Lower leg skin (tissue), 3 donors: ENCODE measurements at regions not wholly inside any gene's neighbourhood (a gene's known extent, or its start where the extent isn't known, plus 50 kb on each side); places are given as distances from the start of the nearest gene placed in this dataset.

ENCODE experiments used
- POLR2A ChIP-seq, 2 donors: fragments of 450-650 bp; IDR thresholded peaks; one replicate each; pipeline ENCODE4 v1.6.1; 2016 to 2017; ENCODE audit warnings: antibody characterized with exemption in 2 of 2, mild to moderate bottlenecking in 1 of 2, moderate library complexity in 1 of 2
- TF ChIP-seq, protein P1 (sequence below), 3 donors: fragments of 450-650 bp; IDR thresholded peaks; one replicate each; pipeline ENCODE4 v1.5.1; 2016; ENCODE audit warnings: antibody characterized with exemption in 3 of 3, mild to moderate bottlenecking in 3 of 3, moderate library complexity in 2 of 3

DNA sequence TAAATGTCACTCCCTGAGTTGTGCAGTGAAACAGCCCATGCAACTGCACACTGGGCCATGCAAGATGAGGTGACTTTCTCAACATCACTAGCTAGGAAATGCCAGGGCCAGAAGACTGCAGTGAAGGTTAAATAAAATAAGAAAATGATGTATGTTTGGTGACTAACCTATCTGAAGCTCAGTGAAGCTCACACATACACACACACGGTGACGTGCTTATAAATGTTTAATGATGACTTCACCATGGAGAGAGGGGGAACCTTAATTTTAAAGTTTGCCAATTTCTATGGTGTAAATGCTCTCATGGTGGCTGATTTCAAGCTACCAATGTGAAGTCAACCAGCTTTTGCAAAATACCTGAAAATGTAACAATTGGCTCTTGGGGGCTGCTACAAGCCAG lies 166.4 kb downstream of the MAF start:
- no peak for TF ChIP-seq POLR2A (IDR thresholded peaks at IDR 0.05)
- TF ChIP-seq, protein P1, sequence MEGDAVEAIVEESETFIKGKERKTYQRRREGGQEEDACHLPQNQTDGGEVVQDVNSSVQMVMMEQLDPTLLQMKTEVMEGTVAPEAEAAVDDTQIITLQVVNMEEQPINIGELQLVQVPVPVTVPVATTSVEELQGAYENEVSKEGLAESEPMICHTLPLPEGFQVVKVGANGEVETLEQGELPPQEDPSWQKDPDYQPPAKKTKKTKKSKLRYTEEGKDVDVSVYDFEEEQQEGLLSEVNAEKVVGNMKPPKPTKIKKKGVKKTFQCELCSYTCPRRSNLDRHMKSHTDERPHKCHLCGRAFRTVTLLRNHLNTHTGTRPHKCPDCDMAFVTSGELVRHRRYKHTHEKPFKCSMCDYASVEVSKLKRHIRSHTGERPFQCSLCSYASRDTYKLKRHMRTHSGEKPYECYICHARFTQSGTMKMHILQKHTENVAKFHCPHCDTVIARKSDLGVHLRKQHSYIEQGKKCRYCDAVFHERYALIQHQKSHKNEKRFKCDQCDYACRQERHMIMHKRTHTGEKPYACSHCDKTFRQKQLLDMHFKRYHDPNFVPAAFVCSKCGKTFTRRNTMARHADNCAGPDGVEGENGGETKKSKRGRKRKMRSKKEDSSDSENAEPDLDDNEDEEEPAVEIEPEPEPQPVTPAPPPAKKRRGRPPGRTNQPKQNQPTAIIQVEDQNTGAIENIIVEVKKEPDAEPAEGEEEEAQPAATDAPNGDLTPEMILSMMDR (IDR thresholded peaks at IDR 0.05) = no peak
